ENCODE measurements at regions not wholly inside any gene's neighbourhood (a gene's known extent, or its start where the extent isn't known, plus 50 kb on each side); places are given as distances from the start of the nearest gene placed in this dataset.

GRCh38 chr2:209049608-209050007, 374.2 kb upstream of the MAP2 start:
- ATAC-seq: no peak
- BruUV-seq (replicated peaks): no TSS peak
- H3K9me3 ChIP-seq (ENCODE audit: control insufficient read depth, insufficient read depth, low read depth, low read length): no peaks in the 10 kb centered on the region
- CTCF ChIA-PET: no interaction called here
- no peaks in the 10 kb centered on the region for H3K27me3 ChIP-seq (ENCODE audit: control insufficient read depth, insufficient read depth, low read length)
- no peak for TF ChIP-seq POLR2AphosphoS5 (IDR thresholded peaks at IDR 0.05; ENCODE audit: low read depth, low read length)
- TF ChIP-seq REST (IDR thresholded peaks at IDR 0.05; ENCODE audit: insufficient read depth in 1 of 2, low read depth in 2 of 2, low read length in 1 of 2): no peak
- no peak for TF ChIP-seq CTCF (IDR thresholded peaks at IDR 0.05)
- TF ChIP-seq SIN3A (IDR thresholded peaks at IDR 0.05; ENCODE audit: borderline replicate concordance, insufficient read depth, low read depth, low read length): no peak
- no peak for TF ChIP-seq TCF7L2 (IDR thresholded peaks at IDR 0.05; ENCODE audit: low read depth, low read length)
- intact Hi-C loops (cut with micrococcal nuclease; ENCODE audit: unreplicated experiment) (no loop called here), in situ Hi-C loops (cut with HindIII; ENCODE audit: low pct_unique_long_range_greater_than_20kb, low sequenced_read_pairs) (no loop called here)
- H3K4me3 ChIP-seq (ENCODE audit: low read depth in 2 of 2, low read length in 2 of 2): no peak overlapping the region
- POLR2A ChIA-PET: no interaction called here
- no peaks in the 10 kb centered on the region for H3K4me1 ChIP-seq (ENCODE audit: control insufficient read depth, insufficient read depth, low read length)
- H3K27ac ChIP-seq (ENCODE audit: low read length): no peak overlapping the region
- no peak for DNase-seq (ENCODE audit: low read depth, low spot score)
- no peaks in the 10 kb centered on the region for H3K36me3 ChIP-seq (ENCODE audit: control insufficient read depth, insufficient read depth, low read length)

- ATAC-seq (no peak), DNase-seq (ENCODE audit: low read depth, low spot score) (no peak)
- intact Hi-C loops (cut with micrococcal nuclease; ENCODE audit: unreplicated experiment): no loop called here
- ChIA-PET POLR2A (no interaction called here), CTCF (no interaction called here)
- Histone ChIP-seq H3K4me3 (ENCODE audit: low read depth in 2 of 2, low read length in 2 of 2) (no peak overlapping the region), H3K9me3 (ENCODE audit: control insufficient read depth, insufficient read depth, low read depth, low read length) (no peaks in the 10 kb centered on the region), H3K27ac (ENCODE audit: low read length) (no peak overlapping the region), H3K36me3 (ENCODE audit: control insufficient read depth, insufficient read depth, low read length) (no peaks in the 10 kb centered on the region), H3K4me1 (ENCODE audit: control insufficient read depth, insufficient read depth, low read length) (no peaks in the 10 kb centered on the region), H3K27me3 (ENCODE audit: control insufficient read depth, insufficient read depth, low read length) (no peaks in the 10 kb centered on the region)
- BruUV-seq (replicated peaks): no TSS peak
- TF ChIP-seq CTCF (IDR thresholded peaks at IDR 0.05) (no peak), POLR2AphosphoS5 (IDR thresholded peaks at IDR 0.05; ENCODE audit: low read depth, low read length) (no peak), SIN3A (IDR thresholded peaks at IDR 0.05; ENCODE audit: borderline replicate concordance, insufficient read depth, low read depth, low read length) (no peak), TCF7L2 (IDR thresholded peaks at IDR 0.05; ENCODE audit: low read depth, low read length) (no peak), REST (IDR thresholded peaks at IDR 0.05; ENCODE audit: insufficient read depth in 1 of 2, low read depth in 2 of 2, low read length in 1 of 2) (no peak)
- in situ Hi-C loops (cut with HindIII; ENCODE audit: low pct_unique_long_range_greater_than_20kb, low sequenced_read_pairs): no loop called here
Measured at GRCh38 chr2:209062210-209062609, 361.6 kb upstream of the MAP2 start.
